Stimulated activated CD8-positive, alpha-beta memory T cell treated with anti-CD3 and anti-CD28 coated beads, Interleukin-15, amount 100 ng/mL, for 48 hours (primary cell): ENCODE measurements at regions not wholly inside any gene's neighbourhood (a gene's known extent, or its start where the extent isn't known, plus 50 kb on each side); places are given as distances from the start of the nearest gene placed in this dataset.

Source experiments
- DNase-seq, 2 donors: peaks; one replicate each; pipeline ENCODE4 v3.0.0-alpha.2; 2020; ENCODE audit warnings: low read depth in 2 of 2

GRCh38 chr5:34587355-34588241, 68.5 kb upstream of the RAI14 start:
- no peak for DNase-seq

DNA sequence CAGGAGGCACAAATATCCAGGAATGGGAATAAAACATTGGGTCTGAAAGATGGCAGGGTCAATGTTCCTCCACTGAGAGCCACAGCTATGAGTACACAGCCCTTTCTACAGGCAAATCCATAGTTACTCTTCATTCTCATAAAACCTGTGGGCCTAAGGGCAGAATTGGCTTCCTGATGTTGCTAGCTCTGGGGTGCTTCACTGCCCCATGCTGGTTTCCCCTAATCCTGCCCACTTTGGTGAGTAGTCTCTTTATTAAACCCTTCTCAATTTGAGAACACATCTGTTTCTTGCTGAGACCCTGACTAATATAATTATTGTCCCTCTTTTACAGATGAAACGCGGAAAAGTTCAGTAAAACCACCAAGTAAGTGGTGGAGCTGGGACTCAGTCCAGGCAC, 66.3 kb upstream of the RAI14 start:
- DNase-seq: no peak

GRCh38 chr5:34591723-34592122, 64.4 kb upstream of the RAI14 start:
- no peak for DNase-seq

GRCh38 chr5:34597034-34598027, 58.8 kb upstream of the RAI14 start:
- no peak for DNase-seq

DNA sequence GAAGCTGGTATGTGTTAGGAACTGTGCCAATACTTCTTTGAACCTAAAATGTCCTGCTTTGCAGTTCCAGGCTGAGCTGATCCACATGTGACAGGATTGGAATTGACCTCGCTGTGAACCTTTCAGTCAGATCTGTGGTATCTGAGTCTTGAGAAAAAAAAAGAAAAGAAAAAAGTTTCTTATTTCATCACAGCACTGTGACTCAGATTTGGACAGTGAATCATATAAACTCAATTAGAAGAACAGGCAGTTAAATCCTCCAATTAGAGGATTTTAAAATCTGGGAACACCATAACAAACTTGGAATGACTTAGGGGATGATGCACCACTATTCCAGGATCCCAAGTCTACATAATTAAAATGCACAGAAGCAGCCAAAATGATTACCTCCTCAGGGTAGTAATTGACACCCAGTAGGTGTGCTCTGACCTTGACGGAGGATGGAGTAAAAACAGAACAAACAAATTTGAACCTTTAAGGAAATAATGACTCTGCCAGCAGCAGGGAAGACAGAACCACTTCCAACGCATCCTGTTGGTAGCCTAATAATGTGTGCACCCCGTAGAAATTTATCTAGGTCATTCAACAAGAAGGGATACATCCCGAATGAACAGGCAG, 57.8 kb upstream of the RAI14 start:
- no peak for DNase-seq

- no peak for DNase-seq
Observed at GRCh38 chr5:34599471-34600117, 56.5 kb upstream of the RAI14 start.

DNA sequence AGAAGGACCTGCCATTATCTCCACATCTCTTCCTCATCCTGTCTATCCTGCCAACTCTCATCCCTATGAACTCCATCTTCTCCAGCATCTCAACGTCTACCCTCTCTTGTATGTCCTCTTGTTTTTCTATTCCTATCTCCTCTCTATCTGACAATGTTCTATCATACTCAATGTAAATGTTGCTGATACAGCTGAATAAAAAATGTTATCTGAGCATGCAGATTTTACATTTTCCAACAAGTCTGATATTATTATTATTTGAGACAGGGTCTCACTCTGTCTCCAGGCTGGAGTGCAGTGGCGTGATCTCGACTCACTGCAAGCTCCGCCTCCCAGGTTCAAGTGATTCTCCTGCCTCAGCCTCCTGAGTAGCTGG, 56.0 kb upstream of the RAI14 start:
- no peak for DNase-seq

- DNase-seq: no peak
Observed at GRCh38 chr5:34603378-34603777, 52.8 kb upstream of the RAI14 start.

DNA sequence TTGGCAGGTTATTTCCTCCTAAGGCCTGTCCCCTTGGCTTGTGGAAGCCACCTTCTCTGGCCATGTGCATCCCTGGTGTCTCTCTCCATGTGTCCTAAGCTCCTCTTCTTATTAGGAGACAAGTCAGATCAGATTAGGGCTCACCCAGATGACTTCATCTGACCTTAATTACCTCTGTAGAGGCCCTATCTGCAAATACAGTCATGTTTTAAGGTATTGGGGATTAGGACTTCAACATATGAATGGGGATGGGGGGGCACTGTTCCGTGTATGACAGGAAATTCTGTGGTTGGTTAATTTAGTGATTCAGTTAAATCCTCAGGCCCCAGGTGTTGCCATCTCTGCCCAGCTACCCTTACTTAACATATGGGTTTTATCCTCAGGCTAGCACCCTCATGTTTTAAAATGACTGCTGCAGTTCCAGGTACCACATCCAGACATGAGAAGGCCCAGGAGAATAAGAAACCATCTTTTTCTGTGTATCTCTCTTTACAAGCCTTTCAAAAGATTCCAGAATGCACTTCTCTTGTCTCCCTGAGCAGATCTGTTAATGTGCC, 51.9 kb upstream of the RAI14 start:
- no peak for DNase-seq

DNA sequence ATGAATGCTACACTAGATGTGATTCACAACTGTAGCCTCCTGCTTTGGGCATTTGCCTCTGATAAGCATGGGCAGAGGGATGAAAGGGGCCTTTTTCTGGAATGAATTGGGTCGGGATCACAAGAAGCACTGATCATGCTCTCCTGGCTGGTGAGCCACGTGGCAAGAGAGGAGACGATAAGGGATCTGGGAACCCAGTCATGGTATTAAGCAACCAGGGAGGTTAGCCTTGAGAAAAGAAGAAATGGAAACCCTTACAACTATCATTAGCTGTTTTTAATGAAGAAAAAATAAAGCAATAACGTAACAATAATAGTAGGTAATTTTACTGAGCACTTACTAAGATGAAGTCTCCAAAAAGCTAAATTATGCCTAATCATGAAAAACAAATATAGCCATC, 50.0 kb upstream of the RAI14 start:
- DNase-seq: no peak
